ENCODE measurements at regions not wholly inside any gene's neighbourhood (a gene's known extent, or its start where the extent isn't known, plus 50 kb on each side); places are given as distances from the start of the nearest gene placed in this dataset.
A peak's percentile ranks its signal among the peaks of the same experiment; 100 is the strongest.

- no peak for DNase-seq
Measured at GRCh38 chr2:167900435-167901114, 346.8 kb downstream of the STK39 start.

- no peak for DNase-seq
Measured at GRCh38 chr2:167898340-167898739, 349.1 kb downstream of the STK39 start.

- DNase-seq: no peak
Measured at GRCh38 chr2:167891841-167892240, 355.6 kb downstream of the STK39 start.

- no peak for DNase-seq
Measured at GRCh38 chr2:167890739-167891138, 356.7 kb downstream of the STK39 start.

GRCh38 chr2:167880415-167880814, 367.0 kb downstream of the STK39 start:
- DNase-seq: no peak

- DNase-seq: no peak
Measured at GRCh38 chr2:167875529-167875928, 371.9 kb downstream of the STK39 start.

- DNase-seq: no peak
Measured at GRCh38 chr2:167874812-167875211, 372.6 kb downstream of the STK39 start.

- DNase-seq: no peak
Measured at GRCh38 chr2:167871286-167871685, 376.1 kb downstream of the STK39 start.

GRCh38 chr2:167869200-167869599, 378.2 kb downstream of the STK39 start:
- DNase-seq: no peak

- DNase-seq: no peak
Measured at GRCh38 chr2:167863377-167863776, 384.0 kb downstream of the STK39 start.

- DNase-seq: no peak
Measured at GRCh38 chr2:167862782-167863181, 384.6 kb downstream of the STK39 start.

- DNase-seq: no peak
Measured at GRCh38 chr2:167862296-167862695, 385.1 kb downstream of the STK39 start.

GRCh38 chr2:167861574-167862193, 385.7 kb downstream of the STK39 start:
- DNase-seq: no peak

GRCh38 chr2:167860082-167860481, 387.3 kb downstream of the STK39 start:
- no peak for DNase-seq

GRCh38 chr2:167859676-167860075, 387.7 kb downstream of the STK39 start:
- no peak for DNase-seq

GRCh38 chr2:167858086-167858485, 389.3 kb downstream of the STK39 start:
- DNase-seq: no peak

GRCh38 chr2:167857416-167857815, 390.0 kb downstream of the STK39 start:
- DNase-seq: no peak

- DNase-seq: no peak
Measured at GRCh38 chr2:167856190-167856589, 391.2 kb downstream of the STK39 start.

GRCh38 chr2:167855211-167855610, 392.2 kb downstream of the STK39 start:
- no peak for DNase-seq

- no peak for DNase-seq
Measured at GRCh38 chr2:167853717-167854116, 393.7 kb downstream of the STK39 start.

- DNase-seq: no peak
Measured at GRCh38 chr2:167851876-167852275, 395.5 kb downstream of the STK39 start.

- no peak for DNase-seq
Measured at GRCh38 chr2:167851323-167851860, 396.0 kb downstream of the STK39 start.

- DNase-seq: peak in 1 of 2 experiments; percentile 12
Measured at GRCh38 chr2:167844714-167845530, 402.5 kb downstream of the STK39 start.

GRCh38 chr2:167843657-167844056, 403.7 kb downstream of the STK39 start:
- no peak for DNase-seq
